Urothelium cell line (cell line): ENCODE measurements at regions not wholly inside any gene's neighbourhood (a gene's known extent, or its start where the extent isn't known, plus 50 kb on each side); places are given as distances from the start of the nearest gene placed in this dataset.
"Not testable (repeated sequence)": the region's sequence is repeated elsewhere in the genome, so short reads cannot be mapped to it uniquely, and the experiment has no call there.

ENCODE experiments used
- DNase-seq: peaks from one replicate; pipeline ENCODE4 v3.0.0; 2011; ENCODE audit warnings: low spot score, mixed read lengths
- FAIRE-seq: peaks from 2 replicates; lab custom pipeline; 2011; peaks lifted over from hg19 to GRCh38; lab: Jason Lieb, UNC

- DNase-seq (no peak), FAIRE-seq (no peak)
Measured at GRCh38 chr12:73445658-73446324, 1091.8 kb upstream of the ATXN7L3B start.

- DNase-seq (no peak), FAIRE-seq (no peak)
Measured at GRCh38 chr12:73452672-73453469, 1084.8 kb upstream of the ATXN7L3B start.

GRCh38 chr12:73460212-73460611 is 1077.4 kb upstream of the ATXN7L3B start:
- DNase-seq (no peak), FAIRE-seq (no peak)

GRCh38 chr12:73465106-73465505 is 1072.5 kb upstream of the ATXN7L3B start:
- DNase-seq: no peak
- no peak for FAIRE-seq

DNA sequence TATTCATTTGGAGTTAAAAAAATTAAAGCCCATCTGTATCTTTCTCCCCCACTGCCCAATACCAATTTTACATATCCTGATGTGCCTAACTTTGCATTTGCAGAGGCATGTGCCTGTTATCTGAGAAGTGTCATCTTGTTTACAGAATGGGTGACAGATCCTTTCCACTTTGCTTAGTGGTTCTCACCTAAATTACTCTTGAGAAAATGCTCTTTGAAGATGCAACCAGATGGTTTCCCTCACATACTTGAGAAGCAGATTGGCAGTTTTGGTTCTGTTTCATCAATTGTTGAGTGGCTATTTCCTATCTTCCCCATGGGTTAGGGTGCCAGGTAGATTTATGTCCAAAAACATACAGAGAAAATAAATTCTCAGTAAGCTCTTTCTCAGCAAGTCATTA is 1051.4 kb upstream of the ATXN7L3B start:
- no peak for DNase-seq
- no peak for FAIRE-seq

DNA sequence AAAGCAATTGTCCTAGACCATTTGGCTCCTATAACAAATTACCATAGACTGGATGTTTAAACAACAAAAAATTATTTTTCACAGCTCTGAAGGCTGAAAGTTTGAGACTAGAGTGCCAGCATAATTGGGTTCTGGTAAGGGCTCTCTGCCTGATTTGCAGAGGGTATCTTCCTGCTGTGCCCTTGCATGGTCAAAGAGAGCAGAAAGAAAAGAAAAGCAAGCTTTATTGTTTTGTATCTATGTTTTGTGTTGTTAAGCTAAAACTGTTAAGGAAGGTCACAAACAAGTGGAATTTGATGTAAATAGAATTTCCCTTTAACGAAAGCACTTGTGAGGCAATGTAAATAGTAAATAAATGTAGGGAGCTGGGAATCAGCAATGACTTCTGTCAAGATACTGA is 1031.0 kb upstream of the ATXN7L3B start:
- FAIRE-seq (no peak), DNase-seq (no peak)

DNA sequence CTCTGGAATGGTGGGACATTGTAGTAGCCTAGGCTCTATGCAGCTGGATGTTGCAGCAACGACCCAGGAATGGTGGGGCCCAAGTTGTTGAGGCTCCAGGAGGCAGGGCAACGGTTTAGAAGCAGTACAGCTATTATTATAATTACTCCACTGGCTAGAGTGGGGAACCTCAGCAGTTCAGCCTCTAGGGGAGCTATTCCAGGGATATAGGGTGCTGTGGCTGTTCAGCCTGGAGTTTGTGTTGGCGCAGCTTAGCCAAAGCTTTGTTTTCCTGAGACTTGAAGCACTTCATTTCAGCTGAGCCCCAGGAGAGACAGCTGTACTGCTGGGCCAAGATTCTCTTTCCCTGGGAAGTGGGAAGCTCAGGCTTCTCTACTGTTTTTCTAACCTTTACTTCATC is 1023.0 kb upstream of the ATXN7L3B start:
- no peak for FAIRE-seq
- DNase-seq: peak; percentile 4

GRCh38 chr12:73517859-73518258 is 1019.8 kb upstream of the ATXN7L3B start:
- no peak for FAIRE-seq
- no peak for DNase-seq

DNA sequence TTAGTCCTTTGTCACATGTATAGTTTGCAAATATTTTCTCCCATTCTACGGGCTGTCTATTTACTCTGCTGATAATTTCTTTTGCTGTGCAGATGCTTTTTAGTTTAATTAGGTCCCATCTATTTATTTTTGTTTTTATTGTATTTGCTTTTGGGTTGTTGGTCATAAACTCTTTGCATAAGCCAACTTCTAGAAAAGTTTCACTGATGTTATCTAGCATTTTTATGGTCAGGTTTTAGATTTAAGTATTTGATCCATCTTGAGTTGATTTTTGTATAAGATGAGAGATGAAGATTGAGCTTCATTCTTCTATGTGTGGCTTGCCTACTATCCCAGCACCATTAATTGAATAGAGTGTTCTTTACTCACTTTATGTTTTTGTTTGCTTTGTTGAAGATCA is 1008.4 kb upstream of the ATXN7L3B start:
- FAIRE-seq: no peak

DNA sequence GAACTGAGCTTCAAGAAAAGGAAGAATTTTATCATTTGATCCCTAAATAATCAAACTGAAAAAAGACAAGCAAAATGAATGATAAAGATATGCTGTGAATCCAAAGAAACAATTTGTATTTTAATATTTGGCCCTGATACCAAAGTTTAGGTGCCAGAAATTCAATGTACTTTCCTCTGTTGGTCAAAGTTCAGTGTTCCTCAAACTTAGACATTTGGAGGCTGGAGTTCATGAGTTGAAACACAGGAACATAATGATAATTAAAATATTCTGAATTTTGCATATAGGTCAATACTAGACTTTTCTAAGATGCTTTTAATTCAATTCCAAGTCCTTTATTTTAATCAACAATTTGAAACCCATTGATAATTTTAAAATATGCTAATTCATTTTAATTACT is 1007.7 kb upstream of the ATXN7L3B start:
- FAIRE-seq (no peak), DNase-seq (no peak)

More for the DNA sequence above, 1008.4 kb upstream of the ATXN7L3B start:
- no peak for DNase-seq

DNA sequence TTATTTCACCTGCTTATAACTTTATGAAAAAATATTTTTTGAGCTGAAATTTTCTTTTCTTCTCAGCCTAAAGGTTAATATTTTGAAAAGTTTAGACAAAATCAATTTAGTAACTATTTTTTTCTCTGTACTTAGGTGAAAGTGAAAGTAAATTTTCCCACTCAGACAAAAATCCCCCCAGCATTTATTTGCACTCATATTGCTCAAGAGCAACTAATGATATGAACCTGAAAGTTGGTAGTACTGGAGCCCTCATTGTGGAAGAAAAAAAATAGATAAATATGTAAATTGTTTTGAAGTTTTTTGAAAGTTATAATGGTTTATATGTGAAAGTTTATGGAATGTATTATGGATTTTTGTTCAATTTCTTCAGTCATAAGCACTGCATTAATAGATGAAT is 1005.9 kb upstream of the ATXN7L3B start:
- no peak for DNase-seq

DNA sequence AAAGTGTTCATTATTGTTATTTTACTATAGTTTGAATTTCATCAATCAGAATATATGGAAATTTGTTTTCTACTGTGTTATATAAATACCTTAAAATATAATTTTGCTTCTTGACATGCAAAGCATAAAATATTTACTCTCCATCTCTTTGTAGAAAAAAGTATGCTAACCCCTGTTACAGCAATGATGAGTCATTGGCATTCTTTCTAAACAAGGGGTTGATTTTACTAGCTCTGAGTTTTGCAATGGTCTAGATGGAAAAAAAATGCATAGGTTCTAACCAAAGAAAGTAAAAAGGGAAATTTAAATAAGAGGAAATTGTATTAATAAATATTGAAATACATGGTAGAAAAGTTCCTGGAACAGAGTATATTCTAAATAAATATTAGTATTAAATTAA is 990.2 kb upstream of the ATXN7L3B start:
- DNase-seq: peak; percentile 2
- no peak for FAIRE-seq

More for the DNA sequence above, 1005.9 kb upstream of the ATXN7L3B start:
- FAIRE-seq: no peak

GRCh38 chr12:73585136-73585535 is 952.5 kb upstream of the ATXN7L3B start:
- DNase-seq: no peak
- FAIRE-seq: no peak

DNA sequence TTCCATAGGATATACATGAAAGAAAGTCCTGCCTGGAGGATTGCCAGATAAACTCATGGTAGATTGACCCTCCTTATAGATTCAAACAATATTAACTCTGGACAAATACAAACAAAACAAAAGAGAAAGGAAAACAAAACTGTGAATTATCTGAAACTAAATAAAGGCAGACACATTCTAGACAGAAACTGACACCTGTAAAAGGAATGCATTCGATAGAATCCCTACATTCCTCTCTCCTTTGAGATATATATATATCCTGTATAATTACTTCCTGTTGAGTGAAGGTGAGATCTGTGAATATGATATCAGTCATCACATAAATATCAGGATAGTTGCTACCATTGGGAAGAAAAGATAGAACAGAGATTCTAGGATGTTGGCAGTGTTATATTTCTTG is 948.4 kb upstream of the ATXN7L3B start:
- FAIRE-seq (no peak), DNase-seq (no peak)

DNA sequence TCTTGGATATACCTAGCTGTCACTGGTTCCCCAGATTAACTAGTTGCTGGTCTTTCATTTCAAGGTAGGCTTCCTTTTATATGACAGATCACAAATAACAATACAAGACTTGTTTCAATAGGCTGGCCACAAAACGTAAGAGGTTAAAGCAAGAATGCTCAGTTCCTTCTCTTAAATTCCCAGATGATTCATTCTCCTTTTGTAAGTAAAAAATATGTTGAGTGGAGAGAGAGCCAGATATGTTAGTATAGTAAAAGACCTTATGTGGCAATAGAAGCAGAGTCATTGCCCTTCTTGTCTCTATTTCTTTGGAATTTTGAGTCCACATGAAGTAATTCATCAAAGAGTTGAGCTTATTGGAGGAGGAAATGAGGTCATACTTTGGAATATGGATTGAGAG is 939.0 kb upstream of the ATXN7L3B start:
- no peak for FAIRE-seq
- DNase-seq: no peak

DNA sequence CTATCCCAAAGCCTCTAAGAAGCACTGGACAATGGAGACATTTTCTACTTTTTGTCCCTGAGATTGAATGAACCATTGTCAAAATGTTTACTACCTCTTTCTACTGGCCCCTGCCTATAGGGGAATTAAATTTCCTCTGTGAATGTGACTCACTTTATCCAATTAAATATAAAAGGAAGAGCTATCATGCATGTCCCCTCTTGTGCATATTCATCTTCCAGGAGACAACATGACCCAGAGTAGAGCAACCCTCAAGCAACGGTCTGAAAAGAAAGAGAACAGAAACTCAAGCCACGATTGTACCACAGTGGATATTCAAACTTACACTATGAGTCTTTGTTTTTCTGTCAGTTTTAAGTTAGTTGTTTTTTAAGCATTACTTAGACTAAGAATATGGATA is 938.4 kb upstream of the ATXN7L3B start:
- DNase-seq: no peak
- FAIRE-seq: no peak

- FAIRE-seq, DNase-seq: not testable (repeated sequence)
Measured at GRCh38 chr12:73605925-73606324, 931.7 kb upstream of the ATXN7L3B start.

GRCh38 chr12:73612551-73612950 is 925.1 kb upstream of the ATXN7L3B start:
- FAIRE-seq (no peak), DNase-seq (no peak)

- FAIRE-seq: no peak
Measured at GRCh38 chr12:73623421-73623820, 914.2 kb upstream of the ATXN7L3B start.

GRCh38 chr12:73625226-73625625 is 912.4 kb upstream of the ATXN7L3B start:
- FAIRE-seq (no peak), DNase-seq (no peak)

More at GRCh38 chr12:73623421-73623820, 914.2 kb upstream of the ATXN7L3B start:
- DNase-seq: no peak

DNA sequence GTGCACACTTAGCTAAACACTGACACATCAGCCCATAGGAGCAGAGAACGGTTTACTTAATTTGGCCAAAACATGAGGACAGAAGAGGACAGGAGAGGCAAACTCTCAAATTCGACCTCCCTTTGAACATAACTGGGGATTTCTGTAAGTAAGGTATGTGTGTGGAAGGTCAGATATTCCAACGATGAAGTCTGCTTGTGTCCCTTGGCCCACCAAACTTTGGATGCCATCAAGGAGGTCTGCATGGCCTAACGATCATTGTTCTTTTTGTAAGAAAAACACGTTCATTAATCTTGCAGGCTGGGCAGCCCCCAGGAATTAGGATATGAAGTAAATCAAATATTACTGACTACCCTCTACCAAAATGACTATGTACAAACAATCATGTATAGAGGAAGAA is 908.5 kb upstream of the ATXN7L3B start:
- FAIRE-seq (no peak), DNase-seq (no peak)
